ENCODE measurements at regions not wholly inside any gene's neighbourhood (a gene's known extent, or its start where the extent isn't known, plus 50 kb on each side); places are given as distances from the start of the nearest gene placed in this dataset.

- no peaks in the 10 kb centered on the region for H3K4me1 ChIP-seq (ENCODE audit: low read length)
- H3K4me3 ChIP-seq (ENCODE audit: low read length): no peak overlapping the region
- no peaks in the 10 kb centered on the region for H3K79me2 ChIP-seq (ENCODE audit: low read length)
- H3K9me3 ChIP-seq (ENCODE audit: low read length): no peaks in the 10 kb centered on the region
- no peaks in the 10 kb centered on the region for H4K20me1 ChIP-seq (ENCODE audit: insufficient read depth, low read depth, low read length)
- no peak overlapping the region for H2AFZ ChIP-seq (ENCODE audit: low read length)
- no peaks in the 10 kb centered on the region for H3K9me2 ChIP-seq (replicated peaks; ENCODE audit: insufficient read depth, low read length)
- no peak overlapping the region for H3K4me2 ChIP-seq (ENCODE audit: low read depth, low read length, poor library complexity, severe bottlenecking)
- H3K27ac ChIP-seq (ENCODE audit: low read length): no peak overlapping the region
- H3K36me3 ChIP-seq (ENCODE audit: insufficient read depth, low read length): no peaks in the 10 kb centered on the region
- H3K9ac ChIP-seq (ENCODE audit: low read length): no peak overlapping the region
- H3K27me3 ChIP-seq (ENCODE audit: low read length): no peaks in the 10 kb centered on the region
- no peak for DNase-seq
Observed at GRCh38 chr4:180418819-180419531, 1824.2 kb upstream of the TENM3 start.

GRCh38 chr4:180422989-180423711, 1820.1 kb upstream of the TENM3 start:
- Histone ChIP-seq H3K4me2 (ENCODE audit: low read depth, low read length, poor library complexity, severe bottlenecking) (no peak overlapping the region), H3K9me3 (ENCODE audit: low read length) (no peaks in the 10 kb centered on the region), H3K27ac (ENCODE audit: low read length) (no peak overlapping the region), H2AFZ (ENCODE audit: low read length) (no peak overlapping the region), H3K36me3 (ENCODE audit: insufficient read depth, low read length) (no peaks in the 10 kb centered on the region), H4K20me1 (ENCODE audit: insufficient read depth, low read depth, low read length) (no peaks in the 10 kb centered on the region), H3K9ac (ENCODE audit: low read length) (no peak overlapping the region), H3K9me2 (replicated peaks; ENCODE audit: insufficient read depth, low read length) (no peaks in the 10 kb centered on the region), H3K27me3 (ENCODE audit: low read length) (no peaks in the 10 kb centered on the region), H3K4me3 (ENCODE audit: low read length) (no peak overlapping the region), H3K4me1 (ENCODE audit: low read length) (no peaks in the 10 kb centered on the region), H3K79me2 (ENCODE audit: low read length) (no peaks in the 10 kb centered on the region)
- no peak for DNase-seq

DNA sequence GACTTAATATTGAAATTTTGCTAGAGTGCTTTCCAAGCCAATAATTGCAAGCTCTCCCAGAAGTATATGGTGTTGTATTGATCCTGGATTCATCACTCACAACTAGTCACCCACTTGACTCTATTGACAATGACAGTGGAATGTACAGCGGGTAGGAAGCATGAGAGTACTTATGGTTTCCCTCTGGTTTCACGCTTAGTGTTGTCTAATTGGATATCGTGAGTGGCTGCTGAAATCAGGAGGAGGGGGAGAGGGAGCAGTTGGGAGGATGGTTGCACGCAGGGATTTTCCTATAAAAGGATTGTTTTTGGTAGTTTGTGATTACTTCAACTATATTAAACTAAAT, 1819.5 kb upstream of the TENM3 start:
- no peaks in the 10 kb centered on the region for H4K20me1 ChIP-seq (ENCODE audit: insufficient read depth, low read depth, low read length)
- H3K4me3 ChIP-seq (ENCODE audit: low read length): no peak overlapping the region
- no peaks in the 10 kb centered on the region for H3K36me3 ChIP-seq (ENCODE audit: insufficient read depth, low read length)
- no peak overlapping the region for H3K27ac ChIP-seq (ENCODE audit: low read length)
- no peak overlapping the region for H3K9ac ChIP-seq (ENCODE audit: low read length)
- DNase-seq: no peak
- no peaks in the 10 kb centered on the region for H3K4me1 ChIP-seq (ENCODE audit: low read length)
- H3K4me2 ChIP-seq (ENCODE audit: low read depth, low read length, poor library complexity, severe bottlenecking): no peak overlapping the region
- H2AFZ ChIP-seq (ENCODE audit: low read length): no peak overlapping the region
- H3K9me3 ChIP-seq (ENCODE audit: low read length): no peaks in the 10 kb centered on the region
- no peaks in the 10 kb centered on the region for H3K79me2 ChIP-seq (ENCODE audit: low read length)
- H3K9me2 ChIP-seq (replicated peaks; ENCODE audit: insufficient read depth, low read length): no peaks in the 10 kb centered on the region
- H3K27me3 ChIP-seq (ENCODE audit: low read length): no peaks in the 10 kb centered on the region

DNA sequence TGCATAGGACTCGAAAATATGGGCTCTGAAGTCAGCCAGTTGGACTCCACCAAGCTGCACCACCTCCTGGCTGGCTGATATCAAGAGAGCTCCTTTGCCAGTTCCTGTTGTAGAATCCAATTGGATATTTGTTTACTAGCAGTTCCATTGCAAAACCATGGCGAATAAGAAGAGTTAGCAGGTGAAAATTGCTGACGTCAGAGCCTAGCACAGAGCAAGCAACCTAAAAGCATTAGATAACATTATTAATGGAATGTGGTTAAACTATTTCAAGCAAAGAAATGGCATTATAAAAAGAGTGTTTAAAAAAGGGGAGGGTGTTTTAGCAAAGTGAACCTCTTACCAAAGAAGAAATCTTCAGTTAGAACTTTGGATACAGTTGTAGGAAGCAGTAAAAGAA, 1816.3 kb upstream of the TENM3 start:
- H3K4me3 ChIP-seq (ENCODE audit: low read length): no peak overlapping the region
- H3K4me1 ChIP-seq (ENCODE audit: low read length): no peaks in the 10 kb centered on the region
- no peak overlapping the region for H3K27ac ChIP-seq (ENCODE audit: low read length)
- no peaks in the 10 kb centered on the region for H3K79me2 ChIP-seq (ENCODE audit: low read length)
- no peak overlapping the region for H2AFZ ChIP-seq (ENCODE audit: low read length)
- no peaks in the 10 kb centered on the region for H4K20me1 ChIP-seq (ENCODE audit: insufficient read depth, low read depth, low read length)
- no peak for DNase-seq
- H3K27me3 ChIP-seq (ENCODE audit: low read length): no peaks in the 10 kb centered on the region
- H3K9me3 ChIP-seq (ENCODE audit: low read length): no peaks in the 10 kb centered on the region
- H3K4me2 ChIP-seq (ENCODE audit: low read depth, low read length, poor library complexity, severe bottlenecking): no peak overlapping the region
- H3K9me2 ChIP-seq (replicated peaks; ENCODE audit: insufficient read depth, low read length): no peaks in the 10 kb centered on the region
- no peaks in the 10 kb centered on the region for H3K36me3 ChIP-seq (ENCODE audit: insufficient read depth, low read length)
- H3K9ac ChIP-seq (ENCODE audit: low read length): no peak overlapping the region

DNA sequence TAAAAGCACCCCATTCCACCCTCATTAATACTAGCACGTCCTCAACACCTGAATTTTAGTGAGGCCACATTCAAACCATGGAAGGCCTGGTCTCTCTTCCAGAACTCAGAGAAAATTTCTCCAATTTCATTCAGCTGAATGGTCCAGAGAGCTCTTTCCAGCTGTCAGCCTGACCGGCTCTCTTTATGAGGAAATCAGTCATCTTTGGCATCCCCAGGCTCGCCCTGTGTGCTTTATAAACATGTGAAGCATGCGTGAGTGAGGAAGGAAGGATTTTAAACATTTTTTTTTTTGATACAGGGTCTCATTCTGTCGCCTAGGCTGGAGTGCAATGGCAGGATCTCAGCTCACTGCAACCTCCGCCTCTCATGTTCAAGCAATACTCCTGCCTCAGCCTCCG, 1812.9 kb upstream of the TENM3 start:
- Histone ChIP-seq H3K79me2 (ENCODE audit: low read length) (no peaks in the 10 kb centered on the region), H2AFZ (ENCODE audit: low read length) (no peak overlapping the region), H3K36me3 (ENCODE audit: insufficient read depth, low read length) (no peaks in the 10 kb centered on the region), H3K9me2 (replicated peaks; ENCODE audit: insufficient read depth, low read length) (no peaks in the 10 kb centered on the region), H3K9me3 (ENCODE audit: low read length) (no peaks in the 10 kb centered on the region), H4K20me1 (ENCODE audit: insufficient read depth, low read depth, low read length) (no peaks in the 10 kb centered on the region), H3K4me2 (ENCODE audit: low read depth, low read length, poor library complexity, severe bottlenecking) (no peak overlapping the region), H3K27me3 (ENCODE audit: low read length) (no peaks in the 10 kb centered on the region), H3K9ac (ENCODE audit: low read length) (no peak overlapping the region), H3K27ac (ENCODE audit: low read length) (no peak overlapping the region), H3K4me3 (ENCODE audit: low read length) (no peak overlapping the region), H3K4me1 (ENCODE audit: low read length) (no peaks in the 10 kb centered on the region)
- DNase-seq: no peak

GRCh38 chr4:180434131-180434895, 1808.9 kb upstream of the TENM3 start:
- no peak for DNase-seq
- Histone ChIP-seq H3K4me3 (ENCODE audit: low read length) (no peak overlapping the region), H3K79me2 (ENCODE audit: low read length) (no peaks in the 10 kb centered on the region)

DNA sequence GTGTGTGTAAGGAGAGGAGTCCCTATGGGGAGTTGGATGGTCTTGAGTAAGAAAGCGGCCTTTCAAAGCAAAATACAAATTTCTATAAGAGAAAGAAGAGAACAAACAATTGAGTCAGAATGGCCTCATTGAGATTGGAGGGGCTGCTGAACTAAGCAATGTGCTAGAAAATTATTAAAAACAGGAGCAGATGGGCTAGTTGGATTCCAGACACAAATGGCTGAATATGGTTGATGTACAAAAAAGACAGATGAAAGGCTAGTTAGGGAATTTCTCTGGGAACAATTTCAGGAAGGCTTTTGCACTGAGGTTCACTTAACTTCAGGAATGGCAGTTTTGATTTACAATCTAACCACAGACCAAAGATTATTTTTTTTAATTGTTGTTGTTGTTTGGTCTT, 1806.8 kb upstream of the TENM3 start:
- Histone ChIP-seq H3K9me2 (replicated peaks; ENCODE audit: insufficient read depth, low read length) (no peaks in the 10 kb centered on the region), H3K4me3 (ENCODE audit: low read length) (no peak overlapping the region), H3K79me2 (ENCODE audit: low read length) (no peaks in the 10 kb centered on the region), H2AFZ (ENCODE audit: low read length) (no peak overlapping the region), H3K27ac (ENCODE audit: low read length) (no peak overlapping the region), H3K4me1 (ENCODE audit: low read length) (no peaks in the 10 kb centered on the region), H3K9me3 (ENCODE audit: low read length) (no peaks in the 10 kb centered on the region), H3K27me3 (ENCODE audit: low read length) (no peaks in the 10 kb centered on the region), H3K9ac (ENCODE audit: low read length) (no peak overlapping the region), H3K36me3 (ENCODE audit: insufficient read depth, low read length) (no peaks in the 10 kb centered on the region), H4K20me1 (ENCODE audit: insufficient read depth, low read depth, low read length) (no peaks in the 10 kb centered on the region), H3K4me2 (ENCODE audit: low read depth, low read length, poor library complexity, severe bottlenecking) (no peak overlapping the region)
- DNase-seq: no peak

More at GRCh38 chr4:180434131-180434895, 1808.9 kb upstream of the TENM3 start:
- Histone ChIP-seq H4K20me1 (ENCODE audit: insufficient read depth, low read depth, low read length) (no peaks in the 10 kb centered on the region), H3K4me1 (ENCODE audit: low read length) (no peaks in the 10 kb centered on the region), H3K27ac (ENCODE audit: low read length) (no peak overlapping the region), H3K27me3 (ENCODE audit: low read length) (no peaks in the 10 kb centered on the region), H3K36me3 (ENCODE audit: insufficient read depth, low read length) (no peaks in the 10 kb centered on the region), H2AFZ (ENCODE audit: low read length) (no peak overlapping the region), H3K4me2 (ENCODE audit: low read depth, low read length, poor library complexity, severe bottlenecking) (no peak overlapping the region), H3K9me3 (ENCODE audit: low read length) (no peaks in the 10 kb centered on the region), H3K9me2 (replicated peaks; ENCODE audit: insufficient read depth, low read length) (no peaks in the 10 kb centered on the region), H3K9ac (ENCODE audit: low read length) (no peak overlapping the region)

DNA sequence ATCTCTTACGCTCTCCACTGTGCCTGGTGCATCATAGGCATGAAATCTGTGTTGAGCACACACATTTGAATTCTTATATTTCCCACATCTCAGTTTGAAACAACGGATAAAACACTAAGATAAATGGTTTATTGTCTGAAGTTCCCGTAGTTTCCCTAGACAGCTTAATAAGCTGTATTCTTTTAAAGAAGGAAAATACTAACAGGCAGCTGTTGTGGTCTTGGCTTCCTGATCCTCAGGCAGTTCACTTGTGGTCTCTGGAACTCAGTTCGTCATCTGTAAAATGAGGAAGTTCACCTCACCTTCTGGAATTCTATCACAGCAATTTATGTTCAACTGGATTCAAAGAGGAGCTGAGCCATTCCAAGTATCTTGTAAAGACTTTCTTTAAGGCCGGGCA, 1805.6 kb upstream of the TENM3 start:
- H3K36me3 ChIP-seq (ENCODE audit: insufficient read depth, low read length): no peaks in the 10 kb centered on the region
- no peaks in the 10 kb centered on the region for H3K9me3 ChIP-seq (ENCODE audit: low read length)
- H2AFZ ChIP-seq (ENCODE audit: low read length): no peak overlapping the region
- no peak overlapping the region for H3K4me3 ChIP-seq (ENCODE audit: low read length)
- DNase-seq: no peak
- no peaks in the 10 kb centered on the region for H3K27me3 ChIP-seq (ENCODE audit: low read length)
- H4K20me1 ChIP-seq (ENCODE audit: insufficient read depth, low read depth, low read length): no peaks in the 10 kb centered on the region
- no peak overlapping the region for H3K9ac ChIP-seq (ENCODE audit: low read length)
- H3K4me1 ChIP-seq (ENCODE audit: low read length): no peaks in the 10 kb centered on the region
- H3K9me2 ChIP-seq (replicated peaks; ENCODE audit: insufficient read depth, low read length): no peaks in the 10 kb centered on the region
- H3K4me2 ChIP-seq (ENCODE audit: low read depth, low read length, poor library complexity, severe bottlenecking): no peak overlapping the region
- no peak overlapping the region for H3K27ac ChIP-seq (ENCODE audit: low read length)
- no peaks in the 10 kb centered on the region for H3K79me2 ChIP-seq (ENCODE audit: low read length)
